ENCODE measurements at regions not wholly inside any gene's neighbourhood (a gene's known extent, or its start where the extent isn't known, plus 50 kb on each side); places are given as distances from the start of the nearest gene placed in this dataset.
"Not testable (repeated sequence)": the region's sequence is repeated elsewhere in the genome, so short reads cannot be mapped to it uniquely, and the experiment has no call there.

DNA sequence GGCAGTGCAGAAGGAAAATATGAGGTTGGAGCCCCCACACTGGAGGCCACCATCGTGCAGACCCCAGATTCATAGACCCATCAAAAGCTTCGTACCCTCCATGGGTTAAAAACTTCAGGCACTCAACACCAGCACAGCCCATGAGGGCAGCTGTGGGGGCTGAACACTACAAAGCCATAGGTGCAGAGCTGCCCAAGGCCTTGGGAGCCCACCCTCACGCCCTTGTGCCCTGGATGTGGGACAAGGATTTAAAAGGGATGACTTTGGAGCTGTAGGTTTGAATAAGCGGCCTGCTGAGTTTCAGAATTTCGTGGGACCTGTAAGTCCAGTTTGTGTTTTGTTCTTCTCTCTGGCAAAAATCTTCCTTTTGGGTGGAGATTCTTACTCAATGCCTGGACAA, 747.6 kb downstream of the SPATA31A6 start:
- H3K36me3 Mint-ChIP-seq (ENCODE audit: low read depth); H3K27ac Mint-ChIP-seq; CTCF ChIA-PET; intact Hi-C loops (cut with DNase I, micrococcal nuclease); H3K27me3 Mint-ChIP-seq; DNase-seq; POLR2A ChIA-PET; ATAC-seq; H3K4me1 Mint-ChIP-seq; H3K9me3 Mint-ChIP-seq (ENCODE audit: low read depth); H3K4me3 Mint-ChIP-seq: not testable (repeated sequence)

GRCh38 chr9:42937583-42938235, 754.2 kb downstream of the SPATA31A6 start:
- H3K27ac Mint-ChIP-seq; H3K9me3 Mint-ChIP-seq (ENCODE audit: low read depth); H3K36me3 Mint-ChIP-seq (ENCODE audit: low read depth); H3K27me3 Mint-ChIP-seq; DNase-seq; POLR2A ChIA-PET; intact Hi-C loops (cut with DNase I, micrococcal nuclease); H3K4me3 Mint-ChIP-seq; ATAC-seq; H3K4me1 Mint-ChIP-seq; CTCF ChIA-PET: not testable (repeated sequence)

GRCh38 chr9:42947050-42947449, 763.6 kb downstream of the SPATA31A6 start:
- H3K27ac Mint-ChIP-seq; H3K4me1 Mint-ChIP-seq; CTCF ChIA-PET; H3K36me3 Mint-ChIP-seq (ENCODE audit: low read depth); H3K27me3 Mint-ChIP-seq; ATAC-seq; intact Hi-C loops (cut with DNase I, micrococcal nuclease); DNase-seq; POLR2A ChIA-PET; H3K4me3 Mint-ChIP-seq; H3K9me3 Mint-ChIP-seq (ENCODE audit: low read depth): not testable (repeated sequence)

GRCh38 chr9:42951239-42951638, 767.8 kb downstream of the SPATA31A6 start:
- H3K27ac Mint-ChIP-seq; H3K36me3 Mint-ChIP-seq (ENCODE audit: low read depth); H3K9me3 Mint-ChIP-seq (ENCODE audit: low read depth); CTCF ChIA-PET; H3K4me1 Mint-ChIP-seq; intact Hi-C loops (cut with DNase I, micrococcal nuclease); H3K4me3 Mint-ChIP-seq; POLR2A ChIA-PET; ATAC-seq; H3K27me3 Mint-ChIP-seq: not testable (repeated sequence)
- peak; percentile 18 for DNase-seq

DNA sequence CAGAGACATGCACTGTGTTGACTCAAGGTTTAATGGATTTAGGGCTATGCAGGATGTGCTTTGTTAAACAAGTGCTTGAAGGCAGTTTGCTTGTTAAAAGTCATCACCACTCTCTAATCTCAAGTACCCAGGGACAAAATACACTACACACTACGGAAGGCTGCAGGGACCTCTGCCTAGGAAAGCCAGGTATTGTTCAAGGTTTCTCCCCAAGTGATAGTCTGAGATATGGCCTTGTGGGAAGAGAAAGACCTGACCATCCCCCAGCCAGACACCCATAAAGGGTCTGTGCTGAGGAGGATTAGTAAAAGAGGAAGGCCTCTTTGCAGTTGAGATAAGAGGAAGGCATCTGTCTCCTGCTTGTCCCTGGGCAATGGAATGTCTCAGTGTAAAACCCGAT, 781.7 kb downstream of the SPATA31A6 start:
- H3K4me1 Mint-ChIP-seq; H3K9me3 Mint-ChIP-seq (ENCODE audit: low read depth); H3K4me3 Mint-ChIP-seq; H3K36me3 Mint-ChIP-seq (ENCODE audit: low read depth); intact Hi-C loops (cut with DNase I, micrococcal nuclease); H3K27me3 Mint-ChIP-seq; H3K27ac Mint-ChIP-seq; CTCF ChIA-PET; POLR2A ChIA-PET; ATAC-seq; DNase-seq: not testable (repeated sequence)

GRCh38 chr9:42971872-42972271, 788.4 kb downstream of the SPATA31A6 start:
- POLR2A ChIA-PET; H3K36me3 Mint-ChIP-seq (ENCODE audit: low read depth); H3K27ac Mint-ChIP-seq; intact Hi-C loops (cut with DNase I, micrococcal nuclease); H3K4me1 Mint-ChIP-seq; H3K9me3 Mint-ChIP-seq (ENCODE audit: low read depth); ATAC-seq; H3K27me3 Mint-ChIP-seq; CTCF ChIA-PET; H3K4me3 Mint-ChIP-seq; DNase-seq: not testable (repeated sequence)

- peak; percentile 12 for DNase-seq
- H3K36me3 Mint-ChIP-seq (ENCODE audit: low read depth); intact Hi-C loops (cut with DNase I, micrococcal nuclease); H3K4me3 Mint-ChIP-seq; CTCF ChIA-PET; H3K4me1 Mint-ChIP-seq; POLR2A ChIA-PET; H3K27me3 Mint-ChIP-seq; H3K27ac Mint-ChIP-seq; H3K9me3 Mint-ChIP-seq (ENCODE audit: low read depth); ATAC-seq: not testable (repeated sequence)
These were observed 791.3 kb downstream of the SPATA31A6 start for GRCh38 chr9:42974725-42975124.

DNA sequence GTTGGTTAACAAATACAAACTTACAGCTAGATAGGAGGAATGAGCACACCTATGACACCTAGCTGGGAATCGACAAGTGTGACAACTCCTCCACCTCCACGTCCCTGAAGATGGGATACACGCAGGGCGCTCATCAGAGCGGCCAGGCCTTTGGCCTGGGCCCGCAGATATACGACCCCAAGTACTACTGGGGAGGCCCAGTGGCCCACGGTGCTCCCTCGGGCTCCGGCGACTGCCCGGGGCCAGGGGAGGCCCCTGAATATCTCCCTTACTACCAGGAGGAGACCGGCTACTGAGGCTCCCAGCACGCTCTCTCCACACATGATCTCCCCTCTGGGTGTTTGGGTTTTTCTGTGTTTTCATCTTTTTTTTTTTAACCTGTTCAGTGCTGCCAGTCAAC, 801.3 kb downstream of the SPATA31A6 start:
- intact Hi-C loops (cut with DNase I, micrococcal nuclease); H3K9me3 Mint-ChIP-seq (ENCODE audit: low read depth); ATAC-seq; DNase-seq; H3K27me3 Mint-ChIP-seq; H3K36me3 Mint-ChIP-seq (ENCODE audit: low read depth); H3K4me1 Mint-ChIP-seq; POLR2A ChIA-PET; H3K27ac Mint-ChIP-seq; H3K4me3 Mint-ChIP-seq; CTCF ChIA-PET: not testable (repeated sequence)

All from activated CD4-positive, alpha-beta T cell treated with anti-CD3 and anti-CD28 coated beads for 36 hours (primary cell).